H9 (cell line): ENCODE measurements at regions not wholly inside any gene's neighbourhood (a gene's known extent, or its start where the extent isn't known, plus 50 kb on each side); places are given as distances from the start of the nearest gene placed in this dataset.

Experiments used
- DNase-seq: peaks from one replicate; pipeline ENCODE4 v3.0.0-alpha.2; 2017
- H2AFZ ChIP-seq: one replicate; pipeline ENCODE4 v1.6.1; 2013; ENCODE audit warnings: mild to moderate bottlenecking, low read length, control low read depth, moderate library complexity
- H2AK5ac ChIP-seq: 2 replicates; pipeline ENCODE4 v1.6.1; 2013; ENCODE audit warnings: low read length, control low read depth, mixed read lengths; ENCODE audit not compliant: insufficient read length
- H2BK120ac ChIP-seq: one replicate; pipeline ENCODE4 v1.6.1; 2013; ENCODE audit warnings: low read depth, mild to moderate bottlenecking, low read length, control low read depth, inconsistent platforms; ENCODE audit not compliant: poor library complexity, severe bottlenecking
- H2BK12ac ChIP-seq: 2 replicates; pipeline ENCODE4 v1.6.1; 2013; ENCODE audit warnings: low read length, control low read depth, mixed read lengths, low read depth; ENCODE audit not compliant: insufficient read length
- H2BK15ac ChIP-seq: 2 replicates; pipeline ENCODE4 v1.6.1; 2013; ENCODE audit warnings: low read depth, low read length, control low read depth
- H2BK20ac ChIP-seq: one replicate; pipeline ENCODE4 v1.6.1; 2013; ENCODE audit warnings: low read depth, mild to moderate bottlenecking, low read length, control low read depth, inconsistent platforms; ENCODE audit not compliant: poor library complexity, severe bottlenecking
- H2BK5ac ChIP-seq: 2 replicates; pipeline ENCODE4 v1.6.1; 2013; ENCODE audit warnings: low read length, control low read depth, mixed read lengths; ENCODE audit not compliant: insufficient read length
- H3K14ac ChIP-seq: 2 replicates; pipeline ENCODE4 v1.6.1; 2013; ENCODE audit warnings: low read length, control low read depth; ENCODE audit not compliant: insufficient read depth
- H3K18ac ChIP-seq: 2 replicates; pipeline ENCODE4 v1.6.1; 2013; ENCODE audit warnings: low read depth, mild to moderate bottlenecking, mixed read lengths, low read length, control low read depth; ENCODE audit not compliant: insufficient read length
- H3K23ac ChIP-seq: 2 replicates; pipeline ENCODE4 v1.6.1; 2013; ENCODE audit warnings: low read length, control low read depth, mixed read lengths, low read depth; ENCODE audit not compliant: insufficient read length
- H3K23me2 ChIP-seq: 2 replicates; pipeline ENCODE4 v1.6.1; 2013; ENCODE audit warnings: low read depth, mild to moderate bottlenecking, mixed read lengths, low read length, control low read depth; ENCODE audit not compliant: insufficient read length, poor library complexity, severe bottlenecking
- H3K27ac ChIP-seq: 2 replicates; pipeline ENCODE4 v1.5.1; 2013; ENCODE audit warnings: low read length, control low read depth, mixed read lengths, low read depth; ENCODE audit not compliant: insufficient read length
- H3K27me3 ChIP-seq: 2 replicates; pipeline ENCODE4 v1.6.1; 2013; ENCODE audit warnings: low read length, control low read depth, inconsistent platforms; ENCODE audit not compliant: insufficient read depth
- H3K4ac ChIP-seq: 2 replicates; pipeline ENCODE4 v1.6.1; 2013; ENCODE audit warnings: low read depth, mild to moderate bottlenecking, control low read depth, inconsistent platforms, low read length, moderate library complexity
- H3K4me1 ChIP-seq: 2 replicates; pipeline ENCODE4 v1.6.1; 2013; ENCODE audit warnings: low read length, control low read depth, inconsistent platforms; ENCODE audit not compliant: insufficient read depth
- H3K4me2 ChIP-seq: 2 replicates; pipeline ENCODE4 v1.6.1; 2013; ENCODE audit warnings: low read length, control low read depth, mixed read lengths; ENCODE audit not compliant: insufficient read length, insufficient read depth
- H3K56ac ChIP-seq: 2 replicates; pipeline ENCODE4 v1.6.1; 2013; ENCODE audit warnings: low read depth, mild to moderate bottlenecking, mixed read lengths, low read length, control low read depth; ENCODE audit not compliant: insufficient read length
- H3K79me1 ChIP-seq: 2 replicates; pipeline ENCODE4 v1.6.1; 2013; ENCODE audit warnings: low read depth, mild to moderate bottlenecking, moderate library complexity, low read length, control low read depth, inconsistent platforms; ENCODE audit not compliant: insufficient read depth, poor library complexity, severe bottlenecking
- H3K79me2 ChIP-seq: 2 replicates; pipeline ENCODE4 v1.6.1; 2013; ENCODE audit warnings: low read length, control low read depth, inconsistent platforms; ENCODE audit not compliant: insufficient read depth
- H3K9ac ChIP-seq: 2 replicates; pipeline ENCODE4 v1.6.1; 2013; ENCODE audit warnings: low read length, control low read depth, mixed read lengths; ENCODE audit not compliant: insufficient read length; ENCODE audit errors: extremely low read depth
- H3K9me3 ChIP-seq: one replicate; pipeline ENCODE4 v1.6.1; 2013; ENCODE audit warnings: low read depth, low read length, inconsistent platforms; ENCODE audit not compliant: control insufficient read depth
- H3T11ph ChIP-seq: one replicate; pipeline ENCODE4 v1.6.1; 2013; ENCODE audit warnings: mild to moderate bottlenecking, low read length, control low read depth, inconsistent platforms
- H4K20me1 ChIP-seq: one replicate; pipeline ENCODE4 v1.6.1; 2013; ENCODE audit not compliant: control insufficient read depth, insufficient read length, insufficient read depth
- H4K5ac ChIP-seq: 2 replicates; pipeline ENCODE4 v1.6.1; 2013; ENCODE audit warnings: low read depth, mild to moderate bottlenecking, mixed read lengths, low read length, control low read depth; ENCODE audit not compliant: insufficient read length
- H4K8ac ChIP-seq: replicated peaks from 2 replicates; pipeline ENCODE4 v1.6.1; 2013; ENCODE audit warnings: low read length, control low read depth, mixed read lengths, low read depth; ENCODE audit not compliant: insufficient read length
- H4K91ac ChIP-seq: 2 replicates; pipeline ENCODE4 v1.6.1; 2013; ENCODE audit warnings: low read depth, mild to moderate bottlenecking, moderate library complexity, mixed read lengths, low read length, control low read depth; ENCODE audit not compliant: insufficient read length
- H3K27ac Mint-ChIP-seq, 3 experiments: 2 replicates in 2 of 3; 3 replicates in 1 of 3; pipeline ENCODE4 v1.8.0; 2020 to 2021; ENCODE audit warnings: mixed read lengths in 3 of 3, mild to moderate bottlenecking in 1 of 3, moderate library complexity in 1 of 3
- H3K27me3 Mint-ChIP-seq: 2 replicates; pipeline ENCODE4 v1.8.0; 2021; ENCODE audit warnings: low read depth, mild to moderate bottlenecking, moderate library complexity, mixed read lengths
- H3K36me3 Mint-ChIP-seq, 3 experiments: 2 replicates in 2 of 3; 3 replicates in 1 of 3; pipeline ENCODE4 v1.8.0; 2020 to 2021; ENCODE audit warnings: low read depth in 3 of 3, mixed read lengths in 3 of 3; ENCODE audit not compliant: insufficient read depth in 1 of 3
- H3K4me1 Mint-ChIP-seq, 2 experiments: 2 replicates each; pipeline ENCODE4 v1.8.0; 2020; ENCODE audit warnings: mixed read lengths in 2 of 2
- H3K4me3 Mint-ChIP-seq, 2 experiments: 2 replicates in 1 of 2; 3 replicates in 1 of 2; pipeline ENCODE4 v1.8.0; 2020 to 2021; ENCODE audit warnings: mild to moderate bottlenecking in 2 of 2, mixed read lengths in 2 of 2, moderate library complexity in 1 of 2
- H3K9me3 Mint-ChIP-seq, 2 experiments: 2 replicates in 1 of 2; 3 replicates in 1 of 2; pipeline ENCODE4 v1.8.0; 2020; ENCODE audit warnings: mild to moderate bottlenecking in 2 of 2, mixed read lengths in 2 of 2, moderate library complexity in 1 of 2
- CTCF ChIP-seq: fragments of 200-600 bp; sonication (generic); conservative IDR thresholded peaks from 3 replicates; pipeline ENCODE4 v1.8.0; 2021; ENCODE audit warnings: antibody characterized with exemption, mild to moderate bottlenecking
- WGBS: extraction: QIAGEN DNeasy Blood & Tissue Kit; methylation state at CpG from one replicate; pipeline ENCODE4 v1.1.7; 2013; ENCODE audit warnings: missing lambda C conversion rate, low lambda C conversion rate, mixed read lengths; ENCODE audit not compliant: insufficient read length; ENCODE audit errors: extremely low coverage; 5-methylcytosine and 5-hydroxymethylcytosine counted together

GRCh38 chr22:49587987-49588386, 239.7 kb downstream of the BRD1 start:
- no peak overlapping the region for H2BK20ac ChIP-seq
- no peaks in the 10 kb centered on the region for H3K9me3 ChIP-seq
- H2AK5ac ChIP-seq = no peak overlapping the region
- no peak overlapping the region for H3K27ac ChIP-seq
- H3K14ac ChIP-seq = no peak overlapping the region
- H3T11ph ChIP-seq = no peak overlapping the region
- H3K4me3 Mint-ChIP-seq = no peak overlapping the region
- H3K18ac ChIP-seq = no peak overlapping the region
- no peaks in the 10 kb centered on the region for H3K4me1 ChIP-seq
- no peaks in the 10 kb centered on the region for H3K23me2 ChIP-seq
- no peak overlapping the region for H4K91ac ChIP-seq
- H3K36me3 Mint-ChIP-seq = no peaks in the 10 kb centered on the region; a peak in 1 of 7 replicates
- no peak overlapping the region for H3K4me2 ChIP-seq
- no peak overlapping the region for H3K56ac ChIP-seq
- no peak overlapping the region for H3K23ac ChIP-seq
- no peak overlapping the region for H4K5ac ChIP-seq
- H3K27ac Mint-ChIP-seq = no peak overlapping the region
- no peak overlapping the region for H2BK12ac ChIP-seq
- no peak for DNase-seq
- TF ChIP-seq CTCF = no peak
- H2BK120ac ChIP-seq = no peak overlapping the region
- no peaks in the 10 kb centered on the region for H4K20me1 ChIP-seq
- no peak overlapping the region for H2BK15ac ChIP-seq
- H3K4me1 Mint-ChIP-seq = peaks cover 3 to 7% of the 10 kb centered on the region in 2 experiments; a peak in 2 of 4 replicates
- H3K4ac ChIP-seq = no peak overlapping the region
- no peaks in the 10 kb centered on the region; a peak in 1 of 5 replicates for H3K9me3 Mint-ChIP-seq
- H3K9ac ChIP-seq = no peak overlapping the region
- WGBS = no CpG with 5 or more reads among the region's 13 CpGs
- H2AFZ ChIP-seq = no peak overlapping the region
- H3K27me3 ChIP-seq = no peaks in the 10 kb centered on the region
- H3K27me3 Mint-ChIP-seq = no peaks in the 10 kb centered on the region; the same call in 1 of the 2 replicates
- no peaks in the 10 kb centered on the region for H3K79me2 ChIP-seq
- H2BK5ac ChIP-seq = no peak overlapping the region
- H4K8ac ChIP-seq = no peak overlapping the region
- H3K79me1 ChIP-seq = no peaks in the 10 kb centered on the region
